ENCODE measurements at regions not wholly inside any gene's neighbourhood (a gene's known extent, or its start where the extent isn't known, plus 50 kb on each side); places are given as distances from the start of the nearest gene placed in this dataset.

DNA sequence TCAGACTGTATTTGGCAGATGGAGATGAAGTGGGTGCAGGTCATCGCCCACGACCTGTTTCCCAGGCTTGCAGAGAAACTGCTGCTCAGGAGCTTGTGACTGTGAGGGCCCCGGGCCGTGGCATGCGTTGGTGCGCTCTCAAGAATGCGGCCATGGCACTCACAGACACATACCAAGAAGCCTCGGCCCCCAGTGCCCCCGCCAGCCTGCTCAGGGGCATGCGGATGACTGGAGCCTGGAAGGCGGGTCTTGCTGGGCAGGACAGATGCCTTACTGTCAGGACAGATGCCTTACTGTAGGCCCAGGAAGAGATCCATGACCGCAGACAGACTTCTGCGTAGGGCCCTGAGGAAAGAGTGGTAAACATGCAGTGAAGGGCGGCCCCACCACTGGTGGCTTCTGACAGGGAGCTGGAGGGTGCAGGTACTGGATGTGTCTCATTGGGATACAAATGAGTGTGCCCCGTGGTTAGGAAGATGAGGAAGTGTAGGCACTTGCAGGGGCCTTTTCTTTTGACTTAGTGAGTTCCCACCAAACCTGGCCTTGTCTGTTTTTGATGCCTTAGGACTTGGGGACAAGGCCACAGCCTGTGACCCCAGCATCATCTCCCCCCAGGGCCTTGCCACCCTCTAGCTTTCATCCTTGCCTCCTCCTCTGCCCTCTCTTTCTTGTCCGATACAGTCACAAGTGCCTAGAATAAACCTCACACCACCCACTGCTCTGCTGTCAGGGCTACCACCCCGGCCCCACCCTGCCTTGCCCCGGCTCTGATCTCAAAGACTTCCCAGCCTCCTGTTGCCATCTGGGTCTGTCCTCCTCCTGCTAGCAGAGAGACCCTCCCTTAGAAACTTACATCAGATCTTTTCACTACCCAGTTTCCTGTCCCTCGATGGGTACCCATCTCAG, 68.8 kb upstream of the ABL1 start:
- Histone ChIP-seq H3K9ac (no peak overlapping the region), H3F3A (replicated peaks; ENCODE audit: insufficient read depth) (peaks cover 10% of the 10 kb centered on the region), H4K20me1 (ENCODE audit: insufficient read depth) (no peaks in the 10 kb centered on the region), H3K27me3 (ENCODE audit: insufficient read depth) (no peaks in the 10 kb centered on the region), H2AFZ (ENCODE audit: low read depth) (no peak overlapping the region), H3K4me1 (ENCODE audit: control insufficient read depth in 1 of 2, insufficient read depth in 2 of 2, low read depth in 1 of 2, low read length in 1 of 2) (peaks cover 6 to 33% of the 10 kb centered on the region in 2 experiments; a peak in 3 of 4 replicates), H3K4me2 (peak overlapping the region; percentile 55), H3K9me2 (no peaks in the 10 kb centered on the region), H3K36me3 (replicated peaks in 1 of 2; ENCODE audit: control insufficient read depth in 1 of 2, insufficient read depth in 2 of 2, low read length in 1 of 2) (no peaks in the 10 kb centered on the region), H3K4me3 (ENCODE audit: low read depth in 2 of 2, low read length in 1 of 2) (no peak overlapping the region), H3K27ac (ENCODE audit: low read depth in 2 of 2, low read length in 1 of 2) (peak overlapping the region in 1 of 2 experiments; percentile 54; a peak in 2 of 4 replicates), H3K9me3 (no peaks in the 10 kb centered on the region), H3K79me2 (ENCODE audit: insufficient read depth) (peaks cover 82% of the 10 kb centered on the region)
- DNase-seq: no peak
- POLR2A ChIA-PET: no interaction called here
- WGBS (ENCODE audit: low lambda C conversion rate): 89% methylated on average over 17 of the region's 19 CpGs
- TF ChIP-seq, protein P1, sequence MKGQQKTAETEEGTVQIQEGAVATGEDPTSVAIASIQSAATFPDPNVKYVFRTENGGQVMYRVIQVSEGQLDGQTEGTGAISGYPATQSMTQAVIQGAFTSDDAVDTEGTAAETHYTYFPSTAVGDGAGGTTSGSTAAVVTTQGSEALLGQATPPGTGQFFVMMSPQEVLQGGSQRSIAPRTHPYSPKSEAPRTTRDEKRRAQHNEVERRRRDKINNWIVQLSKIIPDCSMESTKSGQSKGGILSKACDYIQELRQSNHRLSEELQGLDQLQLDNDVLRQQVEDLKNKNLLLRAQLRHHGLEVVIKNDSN (IDR thresholded peaks at IDR 0.05; ENCODE audit: borderline replicate concordance, low read depth): no peak
- TF ChIP-seq FOXJ3 (CRISPR knock-in tag; IDR thresholded peaks at IDR 0.05): no peak
- no peak for TF ChIP-seq GATA2 (CRISPR knock-in tag; IDR thresholded peaks at IDR 0.05)
- TF ChIP-seq NRF1 (IDR thresholded peaks at IDR 0.05; ENCODE audit: low read depth, low read length): no peak
- TF ChIP-seq TEAD4 (IDR thresholded peaks at IDR 0.05; ENCODE audit: borderline replicate concordance, insufficient read depth): no peak
- TF ChIP-seq POLR2AphosphoS5 (IDR thresholded peaks at IDR 0.05; ENCODE audit: low read depth, low read length): no peak
- TF ChIP-seq RCOR1 (IDR thresholded peaks at IDR 0.05; ENCODE audit: low read length): no peak
- TF ChIP-seq, protein P2, sequence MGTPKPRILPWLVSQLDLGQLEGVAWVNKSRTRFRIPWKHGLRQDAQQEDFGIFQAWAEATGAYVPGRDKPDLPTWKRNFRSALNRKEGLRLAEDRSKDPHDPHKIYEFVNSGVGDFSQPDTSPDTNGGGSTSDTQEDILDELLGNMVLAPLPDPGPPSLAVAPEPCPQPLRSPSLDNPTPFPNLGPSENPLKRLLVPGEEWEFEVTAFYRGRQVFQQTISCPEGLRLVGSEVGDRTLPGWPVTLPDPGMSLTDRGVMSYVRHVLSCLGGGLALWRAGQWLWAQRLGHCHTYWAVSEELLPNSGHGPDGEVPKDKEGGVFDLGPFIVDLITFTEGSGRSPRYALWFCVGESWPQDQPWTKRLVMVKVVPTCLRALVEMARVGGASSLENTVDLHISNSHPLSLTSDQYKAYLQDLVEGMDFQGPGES (IDR thresholded peaks at IDR 0.05; ENCODE audit: low read depth, low read length): no peak
- TF ChIP-seq ELF1 (IDR thresholded peaks at IDR 0.05): no peak
- TF ChIP-seq MXI1 (IDR thresholded peaks at IDR 0.05; ENCODE audit: low read depth, low read length): no peak
- TF ChIP-seq TCF12 (IDR thresholded peaks at IDR 0.05): no peak
- TF ChIP-seq CHD2 (IDR thresholded peaks at IDR 0.05; ENCODE audit: low read length, partially characterized antibody): no peak
- TF ChIP-seq RAD21 (IDR thresholded peaks at IDR 0.05; ENCODE audit: low read length): no peak
- TF ChIP-seq USF2 (IDR thresholded peaks at IDR 0.05; ENCODE audit: borderline replicate concordance, low read depth, low read length): no peak
- TF ChIP-seq, protein P3, sequence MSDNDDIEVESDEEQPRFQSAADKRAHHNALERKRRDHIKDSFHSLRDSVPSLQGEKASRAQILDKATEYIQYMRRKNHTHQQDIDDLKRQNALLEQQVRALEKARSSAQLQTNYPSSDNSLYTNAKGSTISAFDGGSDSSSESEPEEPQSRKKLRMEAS (IDR thresholded peaks at IDR 0.05; ENCODE audit: low read depth): no peak
- no peak for TF ChIP-seq SMC3 (IDR thresholded peaks at IDR 0.05; ENCODE audit: low read depth, low read length)
- TF ChIP-seq MEF2A (IDR thresholded peaks at IDR 0.05; ENCODE audit: borderline replicate concordance, low read depth): no peak
- TF ChIP-seq YY1 (IDR thresholded peaks at IDR 0.05; ENCODE audit: low read depth): no peak
- CTCF ChIA-PET: interaction anchor here (1.0 to 4.7 kb wide), 5 partner anchors 10 to 104 kb away, joined by 3 to 62 read pairs (median 7); no protein-coding TSS in a partner anchor

All from SK-N-SH (cell line).